SU-DHL-6 (cell line): ENCODE measurements at regions not wholly inside any gene's neighbourhood (a gene's known extent, or its start where the extent isn't known, plus 50 kb on each side); places are given as distances from the start of the nearest gene placed in this dataset.

Experiments used
- H2AFZ ChIP-seq: fragments of 200-600 bp; sonication (generic); 2 replicates; pipeline ENCODE4 v1.6.1; 2014; ENCODE audit warnings: low read depth, mild to moderate bottlenecking, moderate library complexity, mixed read lengths, antibody characterized with exemption, low read length; ENCODE audit not compliant: severe bottlenecking
- H3F3A ChIP-seq: fragments of 200-600 bp; shearing (Covaris generic); 2 replicates; pipeline ENCODE4 v1.6.0; 2016; ENCODE audit warnings: antibody characterized with exemption, mild to moderate bottlenecking; ENCODE audit not compliant: insufficient read depth
- H3K27ac ChIP-seq: fragments of 200-600 bp; sonication (generic); 2 replicates; pipeline ENCODE4 v1.5.1; 2016; ENCODE audit warnings: low read depth, mild to moderate bottlenecking, low read length, moderate library complexity, mixed read lengths
- H3K27me3 ChIP-seq: fragments of 200-600 bp; sonication (generic), shearing (Covaris generic); 2 replicates; pipeline ENCODE4 v1.6.0; 2014; ENCODE audit warnings: mild to moderate bottlenecking, low read length
- H3K36me3 ChIP-seq: fragments of 200-600 bp; sonication (generic); 2 replicates; pipeline ENCODE4 v1.6.1; 2014; ENCODE audit warnings: mild to moderate bottlenecking, low read length, mixed read lengths
- H3K4me2 ChIP-seq: fragments of 300-600, 200-600 bp; shearing (Covaris generic), sonication (generic); 2 replicates; pipeline ENCODE4 v1.6.0; 2014; ENCODE audit warnings: low read length, low read depth, mild to moderate bottlenecking; ENCODE audit not compliant: poor library complexity, severe bottlenecking
- H3K4me3 ChIP-seq: fragments of 200-600 bp; sonication (generic); 2 replicates; pipeline ENCODE4 v1.5.1; 2014; ENCODE audit warnings: antibody characterized with exemption, low read length, mild to moderate bottlenecking, mixed read lengths; ENCODE audit not compliant: insufficient read depth, poor library complexity, severe bottlenecking
- H3K79me2 ChIP-seq: fragments of 200-600 bp; sonication (generic); 2 replicates; pipeline ENCODE4 v1.6.1; 2014; ENCODE audit warnings: mild to moderate bottlenecking, low read length, moderate library complexity; ENCODE audit not compliant: insufficient read depth
- H3K9ac ChIP-seq: fragments of 200-600 bp; sonication (generic); 2 replicates; pipeline ENCODE4 v1.7.0; 2014; ENCODE audit warnings: mild to moderate bottlenecking, low read length
- H3K9me2 ChIP-seq: fragments of 200-600 bp; sonication (generic); replicated peaks from 2 replicates; pipeline ENCODE4 v1.6.1; 2014; ENCODE audit warnings: low read length; ENCODE audit not compliant: insufficient read depth
- H3K9me3 ChIP-seq: fragments of 200-600 bp; sonication (generic); 2 replicates; pipeline ENCODE4 v1.6.1; 2014; ENCODE audit warnings: low read length, mixed read lengths; ENCODE audit not compliant: insufficient read depth
- H4K20me1 ChIP-seq: fragments of 200-600 bp; sonication (generic); 2 replicates; pipeline ENCODE4 v1.6.1; 2014; ENCODE audit warnings: low read depth, mild to moderate bottlenecking, antibody characterized with exemption, low read length, moderate library complexity, mixed read lengths
- EZH2phosphoT487 ChIP-seq: fragments of 200-600 bp; sonication (generic), shearing (Covaris generic); conservative IDR thresholded peaks from 2 replicates; pipeline ENCODE4 v1.6.1; 2018; ENCODE audit warnings: mild to moderate bottlenecking, antibody characterized with exemption, low read length, moderate library complexity, mixed read lengths
- TF ChIP-seq, protein P1 (sequence below): fragments of 200-600 bp; sonication (generic); IDR thresholded peaks from one replicate; pipeline ENCODE4 v1.5.1; 2017; ENCODE audit warnings: antibody characterized with exemption, mild to moderate bottlenecking, low read length, moderate library complexity; ENCODE audit not compliant: insufficient read depth, poor library complexity, severe bottlenecking

DNA sequence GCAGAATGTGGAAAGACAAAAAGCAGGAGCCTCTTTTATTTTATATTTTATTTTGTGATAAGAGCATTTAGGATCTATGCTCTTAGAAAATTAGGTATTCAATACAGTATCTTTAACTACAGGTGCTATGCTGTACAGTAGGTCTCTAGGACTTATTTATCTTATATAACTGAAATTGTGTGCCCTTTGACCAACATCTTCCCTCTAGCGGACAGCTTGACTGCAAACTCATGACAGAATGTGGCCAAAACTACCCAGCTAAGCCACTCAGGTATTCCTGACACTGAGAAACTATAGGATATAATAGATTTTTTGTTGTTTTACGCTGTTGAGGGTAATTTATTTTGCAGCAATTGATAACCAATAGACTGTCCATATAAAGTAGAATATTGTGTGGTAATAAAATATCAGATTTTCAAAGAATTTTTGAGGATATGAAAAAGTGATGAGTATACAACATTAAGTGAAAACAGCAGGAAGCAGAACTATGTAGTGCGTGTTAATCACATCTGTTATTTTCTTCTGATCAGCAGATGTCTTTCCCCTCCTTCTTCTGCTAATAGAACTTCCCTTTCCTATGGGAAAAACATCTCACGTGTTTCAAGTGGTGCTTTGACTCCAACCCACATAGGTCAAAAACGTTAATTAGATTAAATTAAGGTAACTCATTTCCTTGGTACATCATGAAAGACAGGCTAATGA lies 69.9 kb upstream of the SELENOP start:
- Histone ChIP-seq H3K9ac (no peak overlapping the region), H3K36me3 (no peaks in the 10 kb centered on the region), H2AFZ (no peak overlapping the region), H3K4me2 (no peak overlapping the region), H3K27me3 (no peaks in the 10 kb centered on the region), H3K4me3 (no peak overlapping the region), H3K9me3 (no peaks in the 10 kb centered on the region), H3K9me2 (no peaks in the 10 kb centered on the region), H4K20me1 (no peaks in the 10 kb centered on the region), H3K27ac (no peak overlapping the region), H3K79me2 (no peaks in the 10 kb centered on the region), H3F3A (no peaks in the 10 kb centered on the region)
- TF ChIP-seq, protein P1, sequence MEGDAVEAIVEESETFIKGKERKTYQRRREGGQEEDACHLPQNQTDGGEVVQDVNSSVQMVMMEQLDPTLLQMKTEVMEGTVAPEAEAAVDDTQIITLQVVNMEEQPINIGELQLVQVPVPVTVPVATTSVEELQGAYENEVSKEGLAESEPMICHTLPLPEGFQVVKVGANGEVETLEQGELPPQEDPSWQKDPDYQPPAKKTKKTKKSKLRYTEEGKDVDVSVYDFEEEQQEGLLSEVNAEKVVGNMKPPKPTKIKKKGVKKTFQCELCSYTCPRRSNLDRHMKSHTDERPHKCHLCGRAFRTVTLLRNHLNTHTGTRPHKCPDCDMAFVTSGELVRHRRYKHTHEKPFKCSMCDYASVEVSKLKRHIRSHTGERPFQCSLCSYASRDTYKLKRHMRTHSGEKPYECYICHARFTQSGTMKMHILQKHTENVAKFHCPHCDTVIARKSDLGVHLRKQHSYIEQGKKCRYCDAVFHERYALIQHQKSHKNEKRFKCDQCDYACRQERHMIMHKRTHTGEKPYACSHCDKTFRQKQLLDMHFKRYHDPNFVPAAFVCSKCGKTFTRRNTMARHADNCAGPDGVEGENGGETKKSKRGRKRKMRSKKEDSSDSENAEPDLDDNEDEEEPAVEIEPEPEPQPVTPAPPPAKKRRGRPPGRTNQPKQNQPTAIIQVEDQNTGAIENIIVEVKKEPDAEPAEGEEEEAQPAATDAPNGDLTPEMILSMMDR, result no peak
- no peak for TF ChIP-seq EZH2phosphoT487

DNA sequence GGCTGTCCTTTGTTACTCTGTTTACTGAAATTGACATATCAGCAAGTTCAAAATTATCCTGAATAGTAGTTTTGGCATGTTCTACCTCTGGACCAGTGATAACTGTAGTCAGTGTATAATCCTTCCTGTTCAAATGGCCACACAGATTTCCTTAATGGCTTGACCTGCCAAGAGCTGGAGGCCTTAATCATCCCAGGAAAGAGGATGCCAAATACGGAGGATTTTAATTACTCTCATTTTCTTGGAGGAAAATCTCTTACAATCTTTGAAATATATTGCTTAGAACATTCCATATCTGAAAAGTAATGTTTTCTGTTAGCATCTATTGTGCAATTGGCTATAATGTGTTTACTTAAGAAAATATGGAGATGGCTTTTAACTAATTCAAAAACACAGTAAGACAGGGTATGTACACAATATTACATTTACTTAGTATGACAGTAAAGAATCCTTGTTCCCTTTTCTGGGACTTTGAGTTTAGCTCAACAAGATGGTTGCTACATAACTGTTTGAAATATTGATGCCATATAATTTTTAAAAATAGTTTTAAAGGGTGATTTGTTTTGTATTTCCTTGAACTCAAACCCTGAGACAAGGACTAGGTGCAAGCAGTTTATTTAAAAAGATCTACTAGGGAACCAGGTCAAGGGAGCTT lies 68.9 kb upstream of the SELENOP start:
- no peaks in the 10 kb centered on the region for H3F3A ChIP-seq
- H3K36me3 ChIP-seq, result no peaks in the 10 kb centered on the region
- H3K4me2 ChIP-seq, result no peak overlapping the region
- H3K79me2 ChIP-seq, result no peaks in the 10 kb centered on the region
- no peak overlapping the region for H3K27ac ChIP-seq
- no peaks in the 10 kb centered on the region for H3K9me2 ChIP-seq
- no peak overlapping the region for H3K9ac ChIP-seq
- H4K20me1 ChIP-seq, result no peaks in the 10 kb centered on the region
- TF ChIP-seq, protein P1, result no peak
- no peak for TF ChIP-seq EZH2phosphoT487
- no peak overlapping the region for H3K4me3 ChIP-seq
- no peaks in the 10 kb centered on the region for H3K9me3 ChIP-seq
- no peak overlapping the region for H2AFZ ChIP-seq
- no peaks in the 10 kb centered on the region for H3K27me3 ChIP-seq

DNA sequence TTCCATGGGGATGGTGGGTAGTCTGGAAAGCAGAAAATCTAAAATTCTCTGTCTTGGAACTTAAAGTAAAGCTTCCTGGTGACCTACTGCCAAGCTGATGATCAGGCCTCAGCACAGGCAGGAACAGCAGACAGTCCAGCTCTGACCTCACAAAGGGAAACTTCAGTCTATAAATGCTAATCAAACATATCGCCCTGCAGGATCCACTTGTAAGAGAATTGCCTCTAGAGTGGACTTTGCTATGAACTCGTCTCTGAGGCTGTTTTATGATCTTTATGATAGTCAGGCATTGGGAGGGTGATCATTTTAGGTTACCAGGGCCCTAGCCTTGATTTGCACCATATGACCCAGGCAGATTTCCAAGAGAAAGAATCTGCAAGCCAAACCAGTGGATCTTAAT lies 67.6 kb upstream of the SELENOP start:
- Histone ChIP-seq H3K9me2 (no peaks in the 10 kb centered on the region), H3K36me3 (no peaks in the 10 kb centered on the region), H2AFZ (no peak overlapping the region), H3K4me3 (no peak overlapping the region), H3K27ac (no peak overlapping the region), H3K4me2 (no peak overlapping the region), H3K27me3 (no peaks in the 10 kb centered on the region), H4K20me1 (no peaks in the 10 kb centered on the region), H3F3A (no peaks in the 10 kb centered on the region), H3K9me3 (no peaks in the 10 kb centered on the region), H3K9ac (no peak overlapping the region), H3K79me2 (no peaks in the 10 kb centered on the region)
- TF ChIP-seq EZH2phosphoT487, result no peak
- TF ChIP-seq, protein P1, result no peak
